ENCODE measurements at regions not wholly inside any gene's neighbourhood (a gene's known extent, or its start where the extent isn't known, plus 50 kb on each side); places are given as distances from the start of the nearest gene placed in this dataset.

DNA sequence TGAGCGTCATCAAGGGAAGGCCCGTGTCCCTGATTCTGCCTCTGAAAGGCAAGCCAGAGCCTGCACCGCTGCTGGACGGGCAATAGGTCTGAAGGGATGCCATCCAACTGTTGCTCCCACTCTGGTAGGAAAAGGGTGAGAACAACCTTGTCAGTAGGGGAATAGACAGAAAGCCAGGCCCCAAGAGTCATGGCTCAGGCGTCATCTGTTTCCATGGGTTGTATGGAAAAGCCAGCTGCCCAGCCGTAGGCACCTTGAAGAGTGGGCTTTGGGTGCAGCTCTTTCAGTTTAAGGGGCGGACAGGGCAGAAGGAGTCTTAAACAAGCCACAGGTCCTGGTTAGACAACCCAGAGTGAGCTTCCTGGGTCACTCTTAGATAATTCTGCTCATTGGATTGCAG, 66.5 kb downstream of the RNF6 start:
- no peak overlapping the region for H3K27ac ChIP-seq
- TF ChIP-seq, protein P1, sequence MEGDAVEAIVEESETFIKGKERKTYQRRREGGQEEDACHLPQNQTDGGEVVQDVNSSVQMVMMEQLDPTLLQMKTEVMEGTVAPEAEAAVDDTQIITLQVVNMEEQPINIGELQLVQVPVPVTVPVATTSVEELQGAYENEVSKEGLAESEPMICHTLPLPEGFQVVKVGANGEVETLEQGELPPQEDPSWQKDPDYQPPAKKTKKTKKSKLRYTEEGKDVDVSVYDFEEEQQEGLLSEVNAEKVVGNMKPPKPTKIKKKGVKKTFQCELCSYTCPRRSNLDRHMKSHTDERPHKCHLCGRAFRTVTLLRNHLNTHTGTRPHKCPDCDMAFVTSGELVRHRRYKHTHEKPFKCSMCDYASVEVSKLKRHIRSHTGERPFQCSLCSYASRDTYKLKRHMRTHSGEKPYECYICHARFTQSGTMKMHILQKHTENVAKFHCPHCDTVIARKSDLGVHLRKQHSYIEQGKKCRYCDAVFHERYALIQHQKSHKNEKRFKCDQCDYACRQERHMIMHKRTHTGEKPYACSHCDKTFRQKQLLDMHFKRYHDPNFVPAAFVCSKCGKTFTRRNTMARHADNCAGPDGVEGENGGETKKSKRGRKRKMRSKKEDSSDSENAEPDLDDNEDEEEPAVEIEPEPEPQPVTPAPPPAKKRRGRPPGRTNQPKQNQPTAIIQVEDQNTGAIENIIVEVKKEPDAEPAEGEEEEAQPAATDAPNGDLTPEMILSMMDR (conservative IDR thresholded peaks at IDR 0.05) = no peak

- no peak overlapping the region for H3K27ac ChIP-seq
- TF ChIP-seq, protein P1 (conservative IDR thresholded peaks at IDR 0.05) = no peak
Observed at GRCh38 chr13:26133851-26134250, 82.0 kb upstream of the SHISA2 start.

DNA sequence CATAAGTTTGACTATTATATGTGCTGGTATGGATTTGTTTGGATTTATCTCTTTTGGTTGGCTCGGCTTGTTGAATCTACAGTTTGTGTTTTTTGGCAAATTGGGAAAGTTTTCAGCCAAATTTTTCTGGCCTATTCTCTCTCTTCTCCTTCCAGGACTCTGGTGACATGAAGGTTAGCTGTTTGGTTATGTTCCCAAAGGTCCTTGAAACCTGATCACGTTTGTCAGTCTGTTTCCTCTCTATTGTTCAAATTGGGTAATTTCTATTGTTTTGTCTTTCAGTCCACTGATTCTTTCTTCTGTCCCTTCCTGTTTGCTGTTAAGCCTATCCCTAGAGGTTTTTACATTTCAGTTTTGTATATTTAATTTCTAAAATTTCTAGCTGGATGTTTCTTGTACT, 81.5 kb upstream of the SHISA2 start:
- H3K27ac ChIP-seq = no peak overlapping the region
- TF ChIP-seq, protein P1 (conservative IDR thresholded peaks at IDR 0.05) = no peak

DNA sequence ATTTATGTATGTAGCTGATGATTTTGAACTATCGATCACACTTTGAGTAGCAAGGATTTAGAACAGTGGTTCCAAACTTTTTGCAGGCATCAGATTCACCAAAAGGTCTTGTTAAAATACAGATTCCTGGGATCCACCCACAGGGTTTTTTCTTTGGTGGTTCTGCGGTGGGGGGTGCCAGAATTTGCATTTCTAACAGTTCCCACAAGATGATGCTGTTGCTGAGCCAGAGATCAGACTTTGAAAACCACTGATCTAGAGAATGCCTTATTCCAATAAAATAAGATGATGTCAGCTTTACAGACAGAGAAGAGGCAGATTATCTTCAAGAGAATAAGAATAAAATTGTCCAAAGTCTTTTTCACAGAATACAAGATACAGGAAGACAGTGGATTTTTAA, 80.9 kb upstream of the SHISA2 start:
- TF ChIP-seq, protein P1 (conservative IDR thresholded peaks at IDR 0.05) = peak; percentile 75

GRCh38 chr13:26128676-26129075, 76.9 kb upstream of the SHISA2 start:
- TF ChIP-seq, protein P1 (conservative IDR thresholded peaks at IDR 0.05) = no peak
- H3K27ac ChIP-seq = no peak overlapping the region

More for the DNA sequence above, 80.9 kb upstream of the SHISA2 start:
- H3K27ac ChIP-seq = no peak overlapping the region

DNA sequence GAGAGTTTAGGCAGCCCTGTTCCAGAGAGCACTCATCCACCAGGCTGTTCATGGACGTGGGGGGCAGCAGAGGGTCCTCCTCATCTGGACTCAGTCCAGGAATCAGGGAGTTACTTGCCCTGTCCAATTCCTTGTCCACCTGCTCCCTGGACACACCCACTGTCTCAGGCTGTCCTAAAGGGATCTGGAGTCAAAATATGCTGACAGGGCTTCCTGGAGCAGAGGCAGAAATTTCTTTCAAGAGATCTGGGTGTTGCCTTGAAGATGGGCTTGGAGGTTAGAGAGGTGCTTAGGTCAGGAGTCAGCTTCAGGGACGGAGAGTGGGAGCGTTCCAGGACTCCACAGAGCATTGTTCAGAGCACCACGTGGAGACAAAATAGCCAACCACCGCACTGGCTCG, 65.8 kb upstream of the SHISA2 start:
- TF ChIP-seq, protein P1 (conservative IDR thresholded peaks at IDR 0.05) = no peak
- no peak overlapping the region for H3K27ac ChIP-seq

GRCh38 chr13:26112843-26113242, 61.0 kb upstream of the SHISA2 start:
- TF ChIP-seq, protein P1 (conservative IDR thresholded peaks at IDR 0.05) = peak; percentile 81
- no peak overlapping the region for H3K27ac ChIP-seq

DNA sequence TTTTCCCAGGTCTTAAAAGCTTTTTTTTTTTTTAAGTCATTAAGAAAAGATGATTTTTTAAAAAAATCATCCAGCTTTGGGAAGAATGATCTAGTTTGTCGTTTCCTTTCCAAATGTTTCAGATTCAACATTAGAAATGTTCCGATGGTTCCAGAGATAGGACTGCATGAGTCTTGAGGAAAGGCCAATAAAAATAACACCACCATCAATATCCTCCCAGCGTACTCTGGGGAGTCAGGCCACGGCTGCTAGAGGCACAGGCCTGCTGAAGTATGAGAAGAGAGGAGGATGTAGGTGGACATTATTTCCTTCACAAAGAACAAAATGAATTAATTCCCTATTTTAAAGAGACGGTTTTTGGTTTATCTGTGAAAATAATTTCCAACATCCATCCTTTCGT, 60.0 kb upstream of the SHISA2 start:
- TF ChIP-seq, protein P1 (conservative IDR thresholded peaks at IDR 0.05) = no peak
- H3K27ac ChIP-seq = no peak overlapping the region

Data from VCaP (cell line).